Endothelial cell of umbilical vein (primary cell): ENCODE measurements at regions not wholly inside any gene's neighbourhood (a gene's known extent, or its start where the extent isn't known, plus 50 kb on each side); places are given as distances from the start of the nearest gene placed in this dataset.

Source experiments
- CTCF ChIP-seq, 2 donors: IDR thresholded peaks; 1 replicate in 1 of 2; 2 replicates in 1 of 2; pipeline ENCODE4 v1.5.1; 2011; ENCODE audit warnings: low read length in 2 of 2, mild to moderate bottlenecking in 2 of 2, moderate library complexity in 2 of 2, control low read depth in 1 of 2, inconsistent platforms in 1 of 2, low read depth in 1 of 2; ENCODE audit not compliant: insufficient read depth in 1 of 2; ENCODE audit errors: extremely low read depth in 1 of 2
- EZH2 ChIP-seq: IDR thresholded peaks from 2 replicates; pipeline ENCODE4 v1.6.1; 2012; ENCODE audit warnings: borderline replicate concordance, low read depth, mild to moderate bottlenecking, moderate library complexity, low read length, inconsistent platforms; ENCODE audit not compliant: severe bottlenecking
- MYC ChIP-seq: IDR thresholded peaks from one replicate; pipeline ENCODE4 v1.6.1; 2011; ENCODE audit warnings: mild to moderate bottlenecking, low read depth, low read length

GRCh38 chr6:97396880-97397279 lies 113.9 kb upstream of the MMS22L start:
- TF ChIP-seq CTCF (IDR thresholded peaks at IDR 0.05; ENCODE audit: extremely low read depth in 1 of 2, insufficient read depth in 1 of 2, low read depth in 1 of 2, low read length in 2 of 2) (no peak), MYC (no peak), EZH2 (no peak)
